H1 (cell line): ENCODE measurements at regions not wholly inside any gene's neighbourhood (a gene's known extent, or its start where the extent isn't known, plus 50 kb on each side); places are given as distances from the start of the nearest gene placed in this dataset.
A peak's percentile ranks its signal among the peaks of the same experiment; 100 is the strongest.

Experiments used
- CTCF ChIA-PET: fragments of 300-600 bp; sonication (Branson Sonifier 250); formaldehyde crosslinking; loops from one replicate; lab custom pipeline; 2021; ENCODE audit not compliant: partially characterized antibody; lab: Charles Lee
- POLR2A ChIA-PET: fragments of 300-600 bp; sonication (Branson Sonifier 250); formaldehyde crosslinking; loops from one replicate; lab custom pipeline; 2021; ENCODE audit warnings: inconsistent platforms; ENCODE audit not compliant: partially characterized antibody; lab: Charles Lee
- DNase-seq, 2 experiments: peaks; one replicate each; pipeline versions ENCODE4 v3.0.0 to v3.0.0-alpha.2; 2010 to 2022; ENCODE audit warnings: low spot score in 2 of 2, low read depth in 1 of 2, mixed read lengths in 1 of 2
- FAIRE-seq: peaks from 2 replicates; lab custom pipeline; 2011; peaks lifted over from hg19 to GRCh38; lab: Jason Lieb, UNC
- H2AFZ ChIP-seq: 2 replicates; pipeline ENCODE4 v1.8.1; 2012; ENCODE audit warnings: low read length, inconsistent platforms
- H2AK5ac ChIP-seq: 2 replicates; pipeline ENCODE4 v1.6.1; 2013; ENCODE audit warnings: low read depth, low read length
- H2BK120ac ChIP-seq: replicated peaks from 2 replicates; pipeline ENCODE3; 2013; ENCODE audit warnings: low read depth, low read length, inconsistent platforms
- H2BK12ac ChIP-seq: 2 replicates; pipeline ENCODE4 v1.6.1; 2013; ENCODE audit warnings: low read depth, low read length
- H2BK15ac ChIP-seq: 2 replicates; pipeline ENCODE4 v1.6.1; 2013; ENCODE audit warnings: low read length
- H2BK20ac ChIP-seq: 2 replicates; pipeline ENCODE4 v1.6.1; 2013; ENCODE audit warnings: low read length
- H2BK5ac ChIP-seq: 2 replicates; pipeline ENCODE4 v1.6.1; 2013; ENCODE audit warnings: low read depth, low read length
- H3K14ac ChIP-seq: 2 replicates; pipeline ENCODE4 v1.6.1; 2013; ENCODE audit warnings: inconsistent platforms; ENCODE audit not compliant: insufficient read length
- H3K18ac ChIP-seq: 2 replicates; pipeline ENCODE4 v1.6.1; 2013; ENCODE audit warnings: low read length; ENCODE audit errors: extremely low read depth
- H3K23ac ChIP-seq: 2 replicates; pipeline ENCODE4 v1.6.1; 2013; ENCODE audit warnings: inconsistent platforms; ENCODE audit not compliant: insufficient read length
- H3K23me2 ChIP-seq: 2 replicates; pipeline ENCODE4 v1.6.1; 2013; ENCODE audit warnings: low read depth, low read length
- H3K27ac ChIP-seq: 2 replicates; pipeline ENCODE4 v1.6.1; 2011; ENCODE audit warnings: low read depth, low read length, inconsistent platforms
- H3K27me3 ChIP-seq, 4 experiments: replicated peaks in 1 of 4; 1 replicate in 1 of 4; 2 replicates in 3 of 4; pipeline versions ENCODE4 v1.6.1 to v1.8.1; 2011 to 2013; ENCODE audit warnings: low read length in 3 of 4, mild to moderate bottlenecking in 3 of 4, inconsistent platforms in 2 of 4, mixed read lengths in 2 of 4, moderate library complexity in 1 of 4; ENCODE audit not compliant: control insufficient read depth in 3 of 4, insufficient read depth in 3 of 4; ENCODE audit errors: extremely low read depth in 1 of 4
- H3K36me3 ChIP-seq, 4 experiments: 2 replicates each; pipeline versions ENCODE4 v1.6.1 to v1.8.1; 2011 to 2013; ENCODE audit warnings: mild to moderate bottlenecking in 4 of 4, low read length in 3 of 4, moderate library complexity in 2 of 4, control low read depth in 1 of 4, inconsistent platforms in 1 of 4; ENCODE audit not compliant: insufficient read depth in 4 of 4, control insufficient read depth in 2 of 4
- H3K4ac ChIP-seq: replicated peaks from 2 replicates; pipeline ENCODE3; 2013; ENCODE audit warnings: low read length, low read depth, mixed read lengths, inconsistent platforms; ENCODE audit not compliant: insufficient read length
- H3K4me1 ChIP-seq, 4 experiments: replicated peaks in 1 of 4; 1 replicate in 1 of 4; 2 replicates in 3 of 4; pipeline versions ENCODE4 v1.6.1 to v1.8.1; 2011 to 2013; ENCODE audit warnings: low read length in 3 of 4, inconsistent platforms in 2 of 4, mixed read lengths in 1 of 4; ENCODE audit not compliant: insufficient read depth in 4 of 4, control insufficient read depth in 3 of 4
- H3K4me2 ChIP-seq, 2 experiments: 2 replicates each; pipeline versions ENCODE4 v1.6.1 to v1.8.1; 2011 to 2013; ENCODE audit warnings: low read depth in 2 of 2, low read length in 2 of 2, control low read depth in 1 of 2, inconsistent platforms in 1 of 2, mild to moderate bottlenecking in 1 of 2; ENCODE audit not compliant: insufficient read depth in 1 of 2
- H3K4me3 ChIP-seq, 4 experiments: fragments of 200-600, 300-600 bp in 1 of 4; sonication (generic), shearing (Covaris generic), sonication (Bioruptor Twin) in 1 of 4; 2 replicates each; pipeline versions ENCODE4 v1.5.1 to v1.8.1; 2011 to 2016; ENCODE audit warnings: low read length in 4 of 4, low read depth in 3 of 4, control low read depth in 2 of 4, inconsistent platforms in 2 of 4, mild to moderate bottlenecking in 2 of 4, mixed read lengths in 1 of 4, moderate library complexity in 1 of 4; ENCODE audit not compliant: insufficient read depth in 2 of 4; ENCODE audit errors: extremely low read depth in 1 of 4
- H3K56ac ChIP-seq: replicated peaks from 2 replicates; pipeline ENCODE3; 2013; ENCODE audit warnings: low read depth, mild to moderate bottlenecking, mixed read lengths, low read length, inconsistent platforms; ENCODE audit not compliant: insufficient read length
- H3K79me1 ChIP-seq: 2 replicates; pipeline ENCODE4 v1.6.1; 2013; ENCODE audit warnings: low read depth, low read length, control low read depth
- H3K79me2 ChIP-seq, 2 experiments: 2 replicates each; pipeline versions ENCODE4 v1.6.1 to v1.8.1; 2012 to 2013; ENCODE audit warnings: low read length in 2 of 2, mild to moderate bottlenecking in 2 of 2, inconsistent platforms in 1 of 2; ENCODE audit not compliant: insufficient read depth in 2 of 2, control insufficient read depth in 1 of 2
- H3K9ac ChIP-seq, 4 experiments: replicated peaks in 1 of 4; 1 replicate in 1 of 4; 2 replicates in 3 of 4; pipeline versions ENCODE4 v1.6.1 to v1.8.1; 2011 to 2013; ENCODE audit warnings: low read depth in 3 of 4, low read length in 3 of 4, control low read depth in 2 of 4, mild to moderate bottlenecking in 2 of 4, moderate library complexity in 2 of 4, inconsistent platforms in 1 of 4; ENCODE audit errors: extremely low read depth in 1 of 4
- H3K9me3 ChIP-seq, 2 experiments: 2 replicates each; pipeline versions ENCODE4 v1.6.1 to v1.8.1; 2012 to 2013; ENCODE audit warnings: mild to moderate bottlenecking in 2 of 2, moderate library complexity in 2 of 2, control low read depth in 1 of 2, inconsistent platforms in 1 of 2, low read depth in 1 of 2, low read length in 1 of 2, mixed read lengths in 1 of 2; ENCODE audit not compliant: insufficient read depth in 2 of 2
- H4K20me1 ChIP-seq, 2 experiments: replicated peaks in 1 of 2; 2 replicates each; pipeline versions ENCODE3 to v1.8.1; 2011 to 2013; ENCODE audit warnings: inconsistent platforms in 2 of 2, low read length in 2 of 2, mild to moderate bottlenecking in 1 of 2; ENCODE audit not compliant: insufficient read depth in 2 of 2, control insufficient read depth in 1 of 2
- H4K5ac ChIP-seq: 2 replicates; pipeline ENCODE4 v1.6.1; 2013; ENCODE audit warnings: low read length, low read depth, mixed read lengths, inconsistent platforms; ENCODE audit not compliant: insufficient read length
- H4K8ac ChIP-seq: 2 replicates; pipeline ENCODE4 v1.8.0; 2013; ENCODE audit warnings: mild to moderate bottlenecking, moderate library complexity, low read length, inconsistent platforms; ENCODE audit not compliant: insufficient read depth; ENCODE audit errors: extremely low read depth
- H4K91ac ChIP-seq: replicated peaks from 2 replicates; pipeline ENCODE3; 2013; ENCODE audit warnings: low read length, mixed read lengths, inconsistent platforms; ENCODE audit not compliant: insufficient read length
- BCL11A ChIP-seq, 2 experiments: IDR thresholded peaks; one replicate each; pipeline ENCODE4 v1.6.1; 2011; ENCODE audit warnings: low read depth in 2 of 2, low read length in 2 of 2, mild to moderate bottlenecking in 2 of 2
- RAD21 ChIP-seq, 2 experiments: IDR thresholded peaks in 1 of 2; conservative IDR thresholded peaks in 1 of 2; 2 replicates each; pipeline ENCODE4 v1.6.1; 2011; ENCODE audit warnings: low read depth in 2 of 2, low read length in 2 of 2, improper control_type of control experiment in 1 of 2, inconsistent platforms in 1 of 2, mild to moderate bottlenecking in 1 of 2, moderate library complexity in 1 of 2
- SP2 ChIP-seq: IDR thresholded peaks from 2 replicates; pipeline ENCODE4 v1.6.1; 2012; ENCODE audit warnings: mild to moderate bottlenecking, low read length, inconsistent platforms
- WGBS, 2 experiments: shearing (Covaris generic) in 1 of 2; methylation state at CpG; one replicate each; pipeline versions ENCODE4 v1.1.6 to v1.1.7; 2013 to 2015; ENCODE audit warnings: low lambda C conversion rate in 2 of 2, mixed read lengths in 2 of 2, inconsistent platforms in 1 of 2, low coverage in 1 of 2, missing lambda C conversion rate in 1 of 2; ENCODE audit not compliant: insufficient replicate concordance in 2 of 2, insufficient coverage in 1 of 2, insufficient read length in 1 of 2; ENCODE audit errors: extremely low coverage in 1 of 2, missing lambda C conversion rate in 1 of 2; 5-methylcytosine and 5-hydroxymethylcytosine counted together

- WGBS, 2 experiments: 89% methylated on average over 12 of the region's 13 CpGs; no CpG with 5 or more reads in 1 of the 2 experiments
- H2AFZ ChIP-seq: no peak overlapping the region
- H2BK120ac ChIP-seq: no peak overlapping the region
- no peak overlapping the region for H2AK5ac ChIP-seq
- no peaks in the 10 kb centered on the region for H3K36me3 ChIP-seq
- H3K9me3 ChIP-seq: no peaks in the 10 kb centered on the region
- H3K27me3 ChIP-seq: no peaks in the 10 kb centered on the region; a peak in 1 of 7 replicates
- FAIRE-seq (no peak), DNase-seq (no peak)
- no peak overlapping the region for H3K23ac ChIP-seq
- H4K91ac ChIP-seq: no peak overlapping the region
- no peaks in the 10 kb centered on the region; a peak in 1 of 7 replicates for H3K4me1 ChIP-seq
- no peak overlapping the region for H2BK12ac ChIP-seq
- POLR2A ChIA-PET: interaction anchor here (1.0 kb wide), 1 partner anchor 11 kb away, joined by 3 read pairs; no protein-coding TSS in a partner anchor
- CTCF ChIA-PET: interaction anchor here (0.6 to 7.6 kb wide), 15 partner anchors 12 to 179 kb away, joined by 3 to 45 read pairs (median 6); no protein-coding TSS in a partner anchor
- H2BK15ac ChIP-seq: no peak overlapping the region
- TF ChIP-seq RAD21 (IDR thresholded peaks at IDR 0.05 in 1 of 2, conservative IDR thresholded peaks at IDR 0.05 in 1 of 2; ENCODE audit: low read depth in 2 of 2, low read length in 2 of 2) (0 out of 4 replicates have a peak, but pooled peaks of 1 of the 2 experiments have one; percentile 2), BCL11A (IDR thresholded peaks at IDR 0.05; ENCODE audit: low read depth in 2 of 2, low read length in 2 of 2) (no peak), SP2 (no peak)
- no peak overlapping the region for H3K4ac ChIP-seq
- no peak overlapping the region for H3K9ac ChIP-seq
- no peaks in the 10 kb centered on the region for H3K79me1 ChIP-seq
- no peak overlapping the region for H3K56ac ChIP-seq
- H3K4me3 ChIP-seq: no peak overlapping the region
- no peak overlapping the region for H3K4me2 ChIP-seq
- no peak overlapping the region for H4K8ac ChIP-seq
- no peak overlapping the region for H3K27ac ChIP-seq
- no peak overlapping the region for H3K14ac ChIP-seq
- H3K23me2 ChIP-seq: peaks cover 3% of the 10 kb centered on the region
- peaks cover 0 to 11% of the 10 kb centered on the region in 2 experiments for H4K20me1 ChIP-seq
- no peak overlapping the region for H3K18ac ChIP-seq
- H3K79me2 ChIP-seq: no peaks in the 10 kb centered on the region
- no peak overlapping the region for H4K5ac ChIP-seq
- H2BK5ac ChIP-seq: no peak overlapping the region
- no peak overlapping the region for H2BK20ac ChIP-seq
Measured at GRCh38 chr20:62588458-62589149, 53.7 kb upstream of the SLCO4A1 start.
